Tibial nerve (tissue), 4 donors: ENCODE measurements at regions not wholly inside any gene's neighbourhood (a gene's known extent, or its start where the extent isn't known, plus 50 kb on each side); places are given as distances from the start of the nearest gene placed in this dataset.
"Not testable (repeated sequence)": the region's sequence is repeated elsewhere in the genome, so short reads cannot be mapped to it uniquely, and the experiment has no call there.

Experiments used
- EP300 ChIP-seq, 2 donors: sonication (generic); formaldehyde crosslinking; IDR thresholded peaks; one replicate each; pipeline ENCODE4 v1.6.1; 2017; ENCODE audit warnings: antibody characterized with exemption in 2 of 2, mild to moderate bottlenecking in 1 of 2
- POLR2A ChIP-seq, 2 donors: fragments of 450-650 bp; IDR thresholded peaks; one replicate each; pipeline ENCODE4 v1.6.1; 2017; ENCODE audit warnings: antibody characterized with exemption in 2 of 2, mild to moderate bottlenecking in 2 of 2, moderate library complexity in 2 of 2
- TF ChIP-seq, protein P1 (sequence below), 5 experiments: fragments of 200-600 bp in 3 of 5; fragments of 450-650 bp in 2 of 5; sonication (generic) in 3 of 5; IDR thresholded peaks; one replicate each; pipeline ENCODE4 v1.5.1; 2016 to 2019; ENCODE audit warnings: antibody characterized with exemption in 5 of 5, mild to moderate bottlenecking in 3 of 5, moderate library complexity in 2 of 5

DNA sequence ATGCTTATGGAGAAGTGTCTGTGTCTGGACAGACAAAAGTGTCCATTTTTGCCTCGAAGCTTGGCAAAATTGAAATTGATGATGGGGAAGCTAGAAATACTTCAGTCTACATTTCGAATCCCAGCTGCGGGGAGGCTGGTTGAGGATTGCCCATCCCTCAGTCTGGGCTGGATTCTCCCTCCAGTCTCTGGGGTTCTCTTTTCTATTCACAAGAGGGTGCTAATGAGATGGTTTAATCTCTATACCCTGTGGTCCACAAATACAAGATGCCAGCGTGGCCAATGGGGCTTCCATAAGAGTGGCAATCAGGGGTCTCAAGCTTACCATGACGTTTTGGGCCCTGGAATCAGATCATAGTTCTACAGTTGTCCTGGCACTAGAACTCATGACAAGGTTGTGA, 78.9 kb downstream of the GOLGA8T start:
- TF ChIP-seq, protein P1, sequence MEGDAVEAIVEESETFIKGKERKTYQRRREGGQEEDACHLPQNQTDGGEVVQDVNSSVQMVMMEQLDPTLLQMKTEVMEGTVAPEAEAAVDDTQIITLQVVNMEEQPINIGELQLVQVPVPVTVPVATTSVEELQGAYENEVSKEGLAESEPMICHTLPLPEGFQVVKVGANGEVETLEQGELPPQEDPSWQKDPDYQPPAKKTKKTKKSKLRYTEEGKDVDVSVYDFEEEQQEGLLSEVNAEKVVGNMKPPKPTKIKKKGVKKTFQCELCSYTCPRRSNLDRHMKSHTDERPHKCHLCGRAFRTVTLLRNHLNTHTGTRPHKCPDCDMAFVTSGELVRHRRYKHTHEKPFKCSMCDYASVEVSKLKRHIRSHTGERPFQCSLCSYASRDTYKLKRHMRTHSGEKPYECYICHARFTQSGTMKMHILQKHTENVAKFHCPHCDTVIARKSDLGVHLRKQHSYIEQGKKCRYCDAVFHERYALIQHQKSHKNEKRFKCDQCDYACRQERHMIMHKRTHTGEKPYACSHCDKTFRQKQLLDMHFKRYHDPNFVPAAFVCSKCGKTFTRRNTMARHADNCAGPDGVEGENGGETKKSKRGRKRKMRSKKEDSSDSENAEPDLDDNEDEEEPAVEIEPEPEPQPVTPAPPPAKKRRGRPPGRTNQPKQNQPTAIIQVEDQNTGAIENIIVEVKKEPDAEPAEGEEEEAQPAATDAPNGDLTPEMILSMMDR (IDR thresholded peaks at IDR 0.05), result not testable (repeated sequence)
- not testable (repeated sequence) for TF ChIP-seq EP300, POLR2A (IDR thresholded peaks at IDR 0.05)
